K562 (cell line): ENCODE measurements at regions not wholly inside any gene's neighbourhood (a gene's known extent, or its start where the extent isn't known, plus 50 kb on each side); places are given as distances from the start of the nearest gene placed in this dataset.
A peak's percentile ranks its signal among the peaks of the same experiment; 100 is the strongest.
"Not testable (repeated sequence)": the region's sequence is repeated elsewhere in the genome, so short reads cannot be mapped to it uniquely, and the experiment has no call there.

Experiments used
- ATAC-seq: fragments of 200-7000 bp; cut with Tn5 transposase; 3 replicates; pipeline ENCODE4 v1.9.1; 2020; ENCODE audit warnings: moderate library complexity
- BruUV-seq: library from RNA; stranded (reverse); fragments of 400-500 nt; replicated peaks from 2 replicates; lab custom pipeline; 2021; lab: Mats Ljungman, UMichigan
- CTCF ChIA-PET: fragments of 300-600 bp; formaldehyde crosslinking; extraction: SDS; loops from one replicate; lab custom pipeline; 2021; ENCODE audit warnings: low intra/inter-chr PET ratio; lab: Yijun Ruan, JAX
- POLR2A ChIA-PET: fragments of 300-600, 350-650 bp; sonication (Branson Sonifier 250); formaldehyde crosslinking; extraction: SDS; loops from one replicate; lab custom pipeline; 2021; ENCODE audit warnings: antibody characterized with exemption, inconsistent platforms; lab: Yijun Ruan, JAX
- DNase-seq, 4 experiments: peaks; one replicate each; pipeline versions ENCODE4 v3.0.0 to v3.0.0-alpha.2; 2011 to 2018; ENCODE audit warnings: low spot score in 3 of 4, mixed read lengths in 3 of 4; ENCODE audit errors: extremely low read depth in 1 of 4
- FAIRE-seq: peaks from 2 replicates; lab custom pipeline; 2011; peaks lifted over from hg19 to GRCh38; lab: Jason Lieb, UNC
- H2AFZ ChIP-seq: 2 replicates; pipeline ENCODE4 v1.6.0; 2011; ENCODE audit warnings: low read depth, low read length, control low read depth, inconsistent platforms
- H3K27ac ChIP-seq: fragments of 200-600 bp; 3 replicates; pipeline ENCODE4 v1.8.0; 2011; ENCODE audit warnings: low read depth, mild to moderate bottlenecking, control low read depth, inconsistent platforms, low read length, moderate library complexity, mixed read lengths; ENCODE audit errors: extremely low read depth
- H3K27me3 ChIP-seq, 2 experiments: fragments of 300-600 bp in 1 of 2; 2 replicates in 1 of 2; 3 replicates in 1 of 2; pipeline versions ENCODE4 v1.6.0 to v1.8.0; 2011; ENCODE audit warnings: inconsistent platforms in 2 of 2, low read length in 2 of 2, mild to moderate bottlenecking in 1 of 2, mixed read lengths in 1 of 2, moderate library complexity in 1 of 2; ENCODE audit not compliant: control insufficient read depth in 2 of 2, insufficient read depth in 2 of 2
- H3K36me3 ChIP-seq: fragments of 300-600 bp; 3 replicates; pipeline ENCODE4 v1.8.0; 2011; ENCODE audit warnings: mild to moderate bottlenecking, low read length, inconsistent platforms; ENCODE audit not compliant: control insufficient read depth, insufficient read depth
- H3K4me1 ChIP-seq, 2 experiments: fragments of 200-600 bp in 1 of 2; replicated peaks in 1 of 2; 2 replicates in 1 of 2; 3 replicates in 1 of 2; pipeline versions ENCODE4 v1.5.1 to v1.8.0; 2011; ENCODE audit warnings: inconsistent platforms in 2 of 2, low read length in 2 of 2, mild to moderate bottlenecking in 1 of 2, mixed read lengths in 1 of 2, moderate library complexity in 1 of 2; ENCODE audit not compliant: control insufficient read depth in 2 of 2, insufficient read depth in 2 of 2
- H3K4me2 ChIP-seq: 2 replicates; pipeline ENCODE4 v1.6.1; 2011; ENCODE audit warnings: low read length, control low read depth, inconsistent platforms, mixed read lengths; ENCODE audit not compliant: insufficient read depth
- H3K4me3 ChIP-seq: fragments of 200-600 bp; sonication (generic), shearing (Covaris generic); 2 replicates; pipeline ENCODE4 v1.5.1; 2016; ENCODE audit warnings: control low read depth, inconsistent platforms
- H3K79me2 ChIP-seq: fragments of 200-600 bp; 3 replicates; pipeline ENCODE4 v1.8.0; 2011; ENCODE audit warnings: low read length, inconsistent platforms; ENCODE audit not compliant: control insufficient read depth, insufficient read depth
- H3K9ac ChIP-seq, 2 experiments: 2 replicates each; pipeline versions ENCODE4 v1.6.0 to v1.6.1; 2011; ENCODE audit warnings: low read depth in 2 of 2, low read length in 2 of 2, control low read depth in 1 of 2, inconsistent platforms in 1 of 2, mild to moderate bottlenecking in 1 of 2, mixed read lengths in 1 of 2; ENCODE audit not compliant: insufficient read depth in 1 of 2
- H3K9me1 ChIP-seq: one replicate; pipeline ENCODE4 v1.6.0; 2011; ENCODE audit warnings: inconsistent platforms, mild to moderate bottlenecking, low read length, moderate library complexity; ENCODE audit not compliant: control insufficient read depth, insufficient read depth
- H3K9me3 ChIP-seq: replicated peaks from 2 replicates; pipeline ENCODE4 v1.5.1; 2011; ENCODE audit warnings: low read depth, low read length, inconsistent platforms; ENCODE audit not compliant: control insufficient read depth, insufficient read depth
- H4K20me1 ChIP-seq: replicated peaks from 2 replicates; pipeline ENCODE4 v1.6.1; 2011; ENCODE audit warnings: low read length, inconsistent platforms, mixed read lengths; ENCODE audit not compliant: control insufficient read depth, insufficient read depth
- WGBS: fragments of 100-300 bp; shearing (Covaris generic); methylation state at CpG from one replicate; pipeline ENCODE4 v1.1.6; 2016; ENCODE audit warnings: low coverage, mixed read lengths; ENCODE audit not compliant: insufficient coverage; ENCODE audit errors: missing lambda C conversion rate; 5-methylcytosine and 5-hydroxymethylcytosine counted together
- in situ Hi-C: fragments of 300-500 bp; cut with MboI; formaldehyde crosslinking; loops from 4 replicates; pipeline ENCODE4 v1.15.0; 2018; ENCODE audit warnings: inconsistent platforms, mixed read lengths
- intact Hi-C: fragments of 100-400 bp; cut with micrococcal nuclease; formaldehyde crosslinking; loops from 2 replicates; pipeline ENCODE4 v1.14.2; 2022

- FAIRE-seq (peak; percentile 58), ATAC-seq (peak; percentile 9)
- H3K4me3 ChIP-seq, DNase-seq, H3K4me1 ChIP-seq, CTCF ChIA-PET, H3K4me2 ChIP-seq, BruUV-seq, H4K20me1 ChIP-seq, H2AFZ ChIP-seq, H3K9me3 ChIP-seq, H3K27ac ChIP-seq, POLR2A ChIA-PET, H3K27me3 ChIP-seq, H3K9ac ChIP-seq, H3K9me1 ChIP-seq, H3K36me3 ChIP-seq, in situ Hi-C loops, intact Hi-C loops: not testable (repeated sequence)
- WGBS = 57% methylated on average over 1 of the region's 5 CpGs
- peaks cover 14% of the 10 kb centered on the region for H3K79me2 ChIP-seq
Observed at GRCh38 chr2:87536427-87536826, 211.5 kb upstream of the PLGLB2 start.

GRCh38 chr2:87537251-87537671 is 210.6 kb upstream of the PLGLB2 start:
- H3K27me3 ChIP-seq, POLR2A ChIA-PET, H3K9me1 ChIP-seq, H3K4me3 ChIP-seq, BruUV-seq, H3K9ac ChIP-seq, in situ Hi-C loops, CTCF ChIA-PET, intact Hi-C loops, ATAC-seq, H2AFZ ChIP-seq, H3K4me1 ChIP-seq, H3K36me3 ChIP-seq, H3K4me2 ChIP-seq, DNase-seq, H4K20me1 ChIP-seq, H3K9me3 ChIP-seq, H3K27ac ChIP-seq: not testable (repeated sequence)
- peak; percentile 44 for FAIRE-seq
- 50% methylated on average over 1 of the region's 8 CpGs for WGBS
- H3K79me2 ChIP-seq = peaks cover 16% of the 10 kb centered on the region

DNA sequence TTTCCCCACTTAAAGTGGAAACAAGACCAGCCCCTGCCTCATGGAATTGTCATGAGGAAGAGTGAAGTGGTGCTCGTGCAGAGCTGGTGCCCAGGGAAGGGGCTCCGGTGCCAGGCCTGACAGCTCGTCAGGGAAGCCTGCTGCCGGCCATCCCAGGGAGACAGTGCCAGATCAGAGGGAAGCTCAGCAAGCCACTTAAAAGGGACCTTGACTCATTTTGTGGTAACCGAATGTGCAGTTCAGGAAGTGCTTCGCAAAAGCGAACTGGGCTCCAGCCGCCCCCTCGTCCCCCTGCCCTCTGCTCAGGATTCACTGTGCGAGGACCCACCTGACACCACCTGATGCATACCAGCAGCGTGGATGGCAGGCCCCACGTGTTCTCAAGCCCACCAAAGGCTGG is 209.6 kb upstream of the PLGLB2 start:
- H3K27ac ChIP-seq, DNase-seq, H2AFZ ChIP-seq, BruUV-seq, H3K27me3 ChIP-seq, intact Hi-C loops, H3K4me3 ChIP-seq, H3K9ac ChIP-seq, ATAC-seq, H3K4me2 ChIP-seq, H3K9me1 ChIP-seq, H3K4me1 ChIP-seq, H3K9me3 ChIP-seq, POLR2A ChIA-PET, in situ Hi-C loops, H4K20me1 ChIP-seq, H3K36me3 ChIP-seq, FAIRE-seq, CTCF ChIA-PET: not testable (repeated sequence)
- WGBS = 79% methylated on average over 3 of the region's 12 CpGs
- H3K79me2 ChIP-seq = peaks cover 13% of the 10 kb centered on the region

- in situ Hi-C loops, H4K20me1 ChIP-seq, POLR2A ChIA-PET, H3K27me3 ChIP-seq, ATAC-seq, DNase-seq, H3K27ac ChIP-seq, H3K4me3 ChIP-seq, intact Hi-C loops, H3K36me3 ChIP-seq, CTCF ChIA-PET, H3K4me2 ChIP-seq, H3K9me3 ChIP-seq, BruUV-seq, H2AFZ ChIP-seq, H3K9me1 ChIP-seq, H3K4me1 ChIP-seq: not testable (repeated sequence)
- 66% methylated on average over 8 of the region's 15 CpGs for WGBS
- peak overlapping the region in 1 of 2 experiments; percentile 58; a peak in 1 of 4 replicates for H3K9ac ChIP-seq
- FAIRE-seq = peak; percentile 46
- peaks cover 15% of the 10 kb centered on the region for H3K79me2 ChIP-seq
Observed at GRCh38 chr2:87539151-87539943, 208.5 kb upstream of the PLGLB2 start.
